ENCODE measurements at regions not wholly inside any gene's neighbourhood (a gene's known extent, or its start where the extent isn't known, plus 50 kb on each side); places are given as distances from the start of the nearest gene placed in this dataset.

DNA sequence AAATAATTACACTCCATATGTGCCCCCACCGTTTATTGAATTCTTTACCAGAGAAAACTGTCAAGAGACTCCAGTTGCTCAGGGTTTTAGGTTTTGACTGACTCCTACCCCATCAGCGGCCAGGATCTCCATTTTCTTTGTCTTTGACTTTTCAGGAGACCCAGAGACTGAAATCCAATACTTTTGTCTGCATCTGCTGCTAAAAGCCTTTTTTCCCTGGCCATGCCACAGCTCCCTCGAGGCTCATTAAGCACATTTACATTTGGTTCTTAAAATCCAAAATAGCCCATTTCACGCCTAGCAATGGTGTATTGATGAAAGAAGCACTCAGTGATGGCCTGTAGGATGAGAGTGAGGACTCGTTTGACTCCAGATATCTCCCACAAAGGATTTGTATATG is 332.6 kb upstream of the ACVR2A start:
- H3K9ac ChIP-seq (ENCODE audit: low read length) = no peak overlapping the region
- no peaks in the 10 kb centered on the region for H3K27me3 ChIP-seq (ENCODE audit: control insufficient read depth, insufficient read depth, low read length)
- H3K4me1 ChIP-seq (ENCODE audit: control insufficient read depth, insufficient read depth, low read length) = peaks cover 3% of the 10 kb centered on the region
- H3K9me3 ChIP-seq (ENCODE audit: control insufficient read depth, insufficient read depth, low read depth, low read length) = no peaks in the 10 kb centered on the region
- H3K4me3 ChIP-seq (ENCODE audit: low read depth, low read length) = no peak overlapping the region
- H3K27ac ChIP-seq (ENCODE audit: low read depth, low read length) = no peak overlapping the region
- no peaks in the 10 kb centered on the region for H3K36me3 ChIP-seq (ENCODE audit: control insufficient read depth, insufficient read depth, low read length)

DNA sequence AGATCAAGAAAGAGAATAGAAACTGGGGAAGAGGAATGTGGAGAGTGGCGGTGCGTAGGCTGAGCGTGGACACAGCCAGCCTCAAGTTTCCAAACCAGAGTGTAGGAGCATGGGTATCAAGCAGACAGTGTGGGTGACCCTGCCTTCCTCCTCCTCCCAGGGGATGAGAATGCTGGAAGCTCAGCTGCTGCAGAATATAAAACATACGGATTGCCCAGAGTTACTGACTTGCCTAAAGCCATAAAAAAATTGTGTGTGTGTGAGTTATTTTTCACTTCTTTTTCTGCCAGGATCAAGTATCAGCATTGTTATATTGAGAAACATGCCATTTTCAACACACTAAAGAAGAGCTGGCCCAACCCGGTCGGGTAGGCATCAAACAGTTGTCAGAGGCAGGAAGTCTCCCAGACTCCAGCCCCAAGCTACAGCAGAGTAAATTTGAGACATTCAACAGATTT is 333.3 kb upstream of the ACVR2A start:
- Histone ChIP-seq H3K27ac (ENCODE audit: low read depth, low read length) (no peak overlapping the region), H3K9ac (ENCODE audit: low read length) (no peak overlapping the region), H3K36me3 (ENCODE audit: control insufficient read depth, insufficient read depth, low read length) (no peaks in the 10 kb centered on the region), H3K4me3 (ENCODE audit: low read depth, low read length) (no peak overlapping the region), H3K27me3 (ENCODE audit: control insufficient read depth, insufficient read depth, low read length) (no peaks in the 10 kb centered on the region), H3K9me3 (ENCODE audit: control insufficient read depth, insufficient read depth, low read depth, low read length) (peaks cover 3% of the 10 kb centered on the region; the same call in 1 of the 2 replicates), H3K4me1 (ENCODE audit: control insufficient read depth, insufficient read depth, low read length) (peaks cover 3% of the 10 kb centered on the region)

- no peak overlapping the region for H3K27ac ChIP-seq (ENCODE audit: low read depth, low read length)
- H3K9me3 ChIP-seq (ENCODE audit: control insufficient read depth, insufficient read depth, low read depth, low read length) = peaks cover 3% of the 10 kb centered on the region; the same call in 1 of the 2 replicates
- no peak overlapping the region for H3K9ac ChIP-seq (ENCODE audit: low read length)
- no peak overlapping the region for H3K4me3 ChIP-seq (ENCODE audit: low read depth, low read length)
- no peaks in the 10 kb centered on the region for H3K27me3 ChIP-seq (ENCODE audit: control insufficient read depth, insufficient read depth, low read length)
- no peaks in the 10 kb centered on the region for H3K36me3 ChIP-seq (ENCODE audit: control insufficient read depth, insufficient read depth, low read length)
- H3K4me1 ChIP-seq (ENCODE audit: control insufficient read depth, insufficient read depth, low read length) = peaks cover 3% of the 10 kb centered on the region
These were observed 335.0 kb upstream of the ACVR2A start for GRCh38 chr2:147509821-147510220.

GRCh38 chr2:147506889-147507288 is 337.9 kb upstream of the ACVR2A start:
- H3K27me3 ChIP-seq (ENCODE audit: control insufficient read depth, insufficient read depth, low read length) = no peaks in the 10 kb centered on the region
- no peaks in the 10 kb centered on the region; the same call in none of the 2 replicates for H3K4me1 ChIP-seq (ENCODE audit: control insufficient read depth, insufficient read depth, low read length)
- H3K9me3 ChIP-seq (ENCODE audit: control insufficient read depth, insufficient read depth, low read depth, low read length) = peaks cover 3% of the 10 kb centered on the region; the same call in 1 of the 2 replicates
- H3K4me3 ChIP-seq (ENCODE audit: low read depth, low read length) = no peak overlapping the region
- no peaks in the 10 kb centered on the region for H3K36me3 ChIP-seq (ENCODE audit: control insufficient read depth, insufficient read depth, low read length)
- H3K27ac ChIP-seq (ENCODE audit: low read depth, low read length) = no peak overlapping the region
- no peak overlapping the region for H3K9ac ChIP-seq (ENCODE audit: low read length)

GRCh38 chr2:147502711-147503290 is 342.0 kb upstream of the ACVR2A start:
- Histone ChIP-seq H3K36me3 (ENCODE audit: control insufficient read depth, insufficient read depth, low read length) (no peaks in the 10 kb centered on the region), H3K4me1 (ENCODE audit: control insufficient read depth, insufficient read depth, low read length) (no peaks in the 10 kb centered on the region), H3K27me3 (ENCODE audit: control insufficient read depth, insufficient read depth, low read length) (no peaks in the 10 kb centered on the region), H3K9ac (ENCODE audit: low read length) (no peak overlapping the region), H3K4me3 (ENCODE audit: low read depth, low read length) (no peak overlapping the region), H3K9me3 (ENCODE audit: control insufficient read depth, insufficient read depth, low read depth, low read length) (peaks cover 3% of the 10 kb centered on the region; the same call in 1 of the 2 replicates), H3K27ac (ENCODE audit: low read depth, low read length) (no peak overlapping the region)

GRCh38 chr2:147501968-147502367 is 342.9 kb upstream of the ACVR2A start:
- Histone ChIP-seq H3K4me3 (ENCODE audit: low read depth, low read length) (no peak overlapping the region), H3K4me1 (ENCODE audit: control insufficient read depth, insufficient read depth, low read length) (no peaks in the 10 kb centered on the region), H3K27ac (ENCODE audit: low read depth, low read length) (no peak overlapping the region), H3K36me3 (ENCODE audit: control insufficient read depth, insufficient read depth, low read length) (no peaks in the 10 kb centered on the region), H3K9me3 (ENCODE audit: control insufficient read depth, insufficient read depth, low read depth, low read length) (0 out of 2 replicates have a peak, but pooled peaks cover under 1% of the 10 kb centered on the region), H3K9ac (ENCODE audit: low read length) (no peak overlapping the region), H3K27me3 (ENCODE audit: control insufficient read depth, insufficient read depth, low read length) (no peaks in the 10 kb centered on the region)

DNA sequence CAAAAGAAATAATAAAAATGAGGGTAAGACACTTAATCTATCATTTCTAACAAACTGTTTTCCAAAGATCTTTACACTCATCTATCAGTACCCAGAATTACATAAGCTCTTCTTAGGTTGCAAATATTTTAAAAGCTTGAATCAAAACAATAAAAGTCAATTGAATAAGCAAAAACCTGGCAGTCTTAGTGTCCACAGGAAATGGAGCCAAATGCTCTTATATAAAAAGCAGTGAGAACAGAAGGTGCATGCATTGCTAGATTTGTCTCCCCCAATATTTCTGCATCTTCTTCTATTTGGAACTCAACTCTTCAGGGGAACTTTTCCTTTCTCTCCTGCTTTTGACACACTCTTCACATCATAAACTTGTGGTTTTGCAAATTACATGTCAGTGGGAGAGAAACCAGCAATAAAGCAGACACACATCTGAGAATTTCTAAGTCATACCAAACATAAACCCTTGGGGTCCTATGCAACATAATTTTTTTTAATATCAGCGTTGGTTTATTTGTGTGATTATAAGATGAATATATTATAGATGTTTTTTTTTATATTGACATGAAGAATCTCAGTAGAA is 343.9 kb upstream of the ACVR2A start:
- Histone ChIP-seq H3K4me1 (ENCODE audit: control insufficient read depth, insufficient read depth, low read length) (no peaks in the 10 kb centered on the region), H3K9ac (ENCODE audit: low read length) (no peak overlapping the region), H3K36me3 (ENCODE audit: control insufficient read depth, insufficient read depth, low read length) (no peaks in the 10 kb centered on the region)

DNA sequence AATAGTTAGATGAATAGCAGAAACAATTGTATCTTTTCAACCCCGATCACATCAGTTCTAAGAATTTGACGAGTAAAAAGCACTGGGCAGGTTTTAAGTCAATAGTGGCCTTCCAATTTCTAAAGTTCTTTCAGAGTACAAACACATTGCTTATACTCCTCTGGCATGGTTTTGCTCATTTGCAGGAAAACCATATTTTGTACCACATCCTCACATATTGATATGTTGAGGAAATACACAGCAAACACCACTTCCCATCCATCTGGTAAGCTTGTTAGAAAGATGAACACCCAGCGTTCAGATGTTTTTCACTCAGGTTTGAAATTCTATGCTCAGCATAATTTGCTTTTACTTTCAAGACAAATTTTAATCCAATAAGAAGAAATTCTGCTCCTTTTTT is 344.6 kb upstream of the ACVR2A start:
- Histone ChIP-seq H3K9ac (ENCODE audit: low read length) (no peak overlapping the region), H3K9me3 (ENCODE audit: control insufficient read depth, insufficient read depth, low read depth, low read length) (no peaks in the 10 kb centered on the region), H3K27ac (ENCODE audit: low read depth, low read length) (no peak overlapping the region), H3K36me3 (ENCODE audit: control insufficient read depth, insufficient read depth, low read length) (no peaks in the 10 kb centered on the region), H3K27me3 (ENCODE audit: control insufficient read depth, insufficient read depth, low read length) (no peaks in the 10 kb centered on the region), H3K4me1 (ENCODE audit: control insufficient read depth, insufficient read depth, low read length) (no peaks in the 10 kb centered on the region), H3K4me3 (ENCODE audit: low read depth, low read length) (no peak overlapping the region)

More for the DNA sequence above, 343.9 kb upstream of the ACVR2A start:
- H3K9me3 ChIP-seq (ENCODE audit: control insufficient read depth, insufficient read depth, low read depth, low read length) = no peaks in the 10 kb centered on the region
- H3K27me3 ChIP-seq (ENCODE audit: control insufficient read depth, insufficient read depth, low read length) = no peaks in the 10 kb centered on the region
- H3K27ac ChIP-seq (ENCODE audit: low read depth, low read length) = no peak overlapping the region
- no peak overlapping the region for H3K4me3 ChIP-seq (ENCODE audit: low read depth, low read length)

GRCh38 chr2:147499785-147500184 is 345.0 kb upstream of the ACVR2A start:
- no peaks in the 10 kb centered on the region for H3K36me3 ChIP-seq (ENCODE audit: control insufficient read depth, insufficient read depth, low read length)
- no peak overlapping the region for H3K4me3 ChIP-seq (ENCODE audit: low read depth, low read length)
- H3K4me1 ChIP-seq (ENCODE audit: control insufficient read depth, insufficient read depth, low read length) = no peaks in the 10 kb centered on the region
- no peaks in the 10 kb centered on the region for H3K9me3 ChIP-seq (ENCODE audit: control insufficient read depth, insufficient read depth, low read depth, low read length)
- no peak overlapping the region for H3K27ac ChIP-seq (ENCODE audit: low read depth, low read length)
- no peak overlapping the region for H3K9ac ChIP-seq (ENCODE audit: low read length)
- no peaks in the 10 kb centered on the region for H3K27me3 ChIP-seq (ENCODE audit: control insufficient read depth, insufficient read depth, low read length)

GRCh38 chr2:147495734-147496133 is 349.1 kb upstream of the ACVR2A start:
- no peaks in the 10 kb centered on the region for H3K9me3 ChIP-seq (ENCODE audit: control insufficient read depth, insufficient read depth, low read depth, low read length)
- no peaks in the 10 kb centered on the region for H3K27me3 ChIP-seq (ENCODE audit: control insufficient read depth, insufficient read depth, low read length)
- no peak overlapping the region for H3K9ac ChIP-seq (ENCODE audit: low read length)
- no peaks in the 10 kb centered on the region; the same call in 1 of the 2 replicates for H3K4me1 ChIP-seq (ENCODE audit: control insufficient read depth, insufficient read depth, low read length)
- no peak overlapping the region for H3K27ac ChIP-seq (ENCODE audit: low read depth, low read length)
- H3K4me3 ChIP-seq (ENCODE audit: low read depth, low read length) = no peak overlapping the region
- H3K36me3 ChIP-seq (ENCODE audit: control insufficient read depth, insufficient read depth, low read length) = no peaks in the 10 kb centered on the region

GRCh38 chr2:147492471-147492870 is 352.4 kb upstream of the ACVR2A start:
- no peak overlapping the region for H3K4me3 ChIP-seq (ENCODE audit: low read depth, low read length)
- peaks cover 15% of the 10 kb centered on the region for H3K4me1 ChIP-seq (ENCODE audit: control insufficient read depth, insufficient read depth, low read length)
- no peaks in the 10 kb centered on the region for H3K9me3 ChIP-seq (ENCODE audit: control insufficient read depth, insufficient read depth, low read depth, low read length)
- no peaks in the 10 kb centered on the region for H3K27me3 ChIP-seq (ENCODE audit: control insufficient read depth, insufficient read depth, low read length)
- no peaks in the 10 kb centered on the region for H3K36me3 ChIP-seq (ENCODE audit: control insufficient read depth, insufficient read depth, low read length)
- no peak overlapping the region for H3K9ac ChIP-seq (ENCODE audit: low read length)
- H3K27ac ChIP-seq (ENCODE audit: low read depth, low read length) = no peak overlapping the region

All from HUES6 (cell line).